ENCODE measurements at regions not wholly inside any gene's neighbourhood (a gene's known extent, or its start where the extent isn't known, plus 50 kb on each side); places are given as distances from the start of the nearest gene placed in this dataset.

DNA sequence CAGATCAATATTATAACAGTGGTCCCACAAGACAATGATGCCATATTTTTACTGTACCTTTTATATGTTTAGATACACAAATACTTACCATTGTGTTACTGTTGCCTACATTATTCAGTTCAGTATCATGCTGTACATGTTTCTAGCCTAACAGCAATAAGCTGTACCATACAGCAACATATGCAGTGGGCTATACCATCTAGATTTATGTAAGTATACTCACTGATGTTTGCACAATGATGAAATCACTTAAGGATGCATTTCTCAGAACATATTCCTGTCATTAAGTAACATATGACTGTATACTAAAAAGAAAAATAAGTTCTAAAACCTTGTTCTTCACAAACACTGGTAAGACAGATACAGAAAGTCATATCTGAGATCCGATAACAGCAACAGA lies 468.6 kb upstream of the SEMA3A start:
- TF ChIP-seq, protein P1, sequence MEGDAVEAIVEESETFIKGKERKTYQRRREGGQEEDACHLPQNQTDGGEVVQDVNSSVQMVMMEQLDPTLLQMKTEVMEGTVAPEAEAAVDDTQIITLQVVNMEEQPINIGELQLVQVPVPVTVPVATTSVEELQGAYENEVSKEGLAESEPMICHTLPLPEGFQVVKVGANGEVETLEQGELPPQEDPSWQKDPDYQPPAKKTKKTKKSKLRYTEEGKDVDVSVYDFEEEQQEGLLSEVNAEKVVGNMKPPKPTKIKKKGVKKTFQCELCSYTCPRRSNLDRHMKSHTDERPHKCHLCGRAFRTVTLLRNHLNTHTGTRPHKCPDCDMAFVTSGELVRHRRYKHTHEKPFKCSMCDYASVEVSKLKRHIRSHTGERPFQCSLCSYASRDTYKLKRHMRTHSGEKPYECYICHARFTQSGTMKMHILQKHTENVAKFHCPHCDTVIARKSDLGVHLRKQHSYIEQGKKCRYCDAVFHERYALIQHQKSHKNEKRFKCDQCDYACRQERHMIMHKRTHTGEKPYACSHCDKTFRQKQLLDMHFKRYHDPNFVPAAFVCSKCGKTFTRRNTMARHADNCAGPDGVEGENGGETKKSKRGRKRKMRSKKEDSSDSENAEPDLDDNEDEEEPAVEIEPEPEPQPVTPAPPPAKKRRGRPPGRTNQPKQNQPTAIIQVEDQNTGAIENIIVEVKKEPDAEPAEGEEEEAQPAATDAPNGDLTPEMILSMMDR (IDR thresholded peaks at IDR 0.05; ENCODE audit: borderline replicate concordance, extremely low read depth, low read length, poor library complexity, severe bottlenecking) = no peak
- no peak for TF ChIP-seq EZH2 (IDR thresholded peaks at IDR 0.05; ENCODE audit: borderline replicate concordance, low read depth, low read length, severe bottlenecking)

Measured in DND-41 (cell line).